Activated CD8-positive, alpha-beta memory T cell treated with anti-CD3 and anti-CD28 coated beads for 36 hours (primary cell): ENCODE measurements at regions not wholly inside any gene's neighbourhood (a gene's known extent, or its start where the extent isn't known, plus 50 kb on each side); places are given as distances from the start of the nearest gene placed in this dataset.
"Not testable (repeated sequence)": the region's sequence is repeated elsewhere in the genome, so short reads cannot be mapped to it uniquely, and the experiment has no call there.

ENCODE experiments used
- CTCF ChIA-PET: fragments of 350-600 bp; sonication (Branson Sonifier 250); formaldehyde crosslinking; loops from one replicate; lab custom pipeline; 2021; ENCODE audit warnings: antibody characterized with exemption; lab: Charles Lee
- POLR2A ChIA-PET: fragments of 350-600 bp; sonication (Branson Sonifier 250); formaldehyde crosslinking; loops from one replicate; lab custom pipeline; 2021; ENCODE audit warnings: antibody characterized with exemption; lab: Charles Lee

DNA sequence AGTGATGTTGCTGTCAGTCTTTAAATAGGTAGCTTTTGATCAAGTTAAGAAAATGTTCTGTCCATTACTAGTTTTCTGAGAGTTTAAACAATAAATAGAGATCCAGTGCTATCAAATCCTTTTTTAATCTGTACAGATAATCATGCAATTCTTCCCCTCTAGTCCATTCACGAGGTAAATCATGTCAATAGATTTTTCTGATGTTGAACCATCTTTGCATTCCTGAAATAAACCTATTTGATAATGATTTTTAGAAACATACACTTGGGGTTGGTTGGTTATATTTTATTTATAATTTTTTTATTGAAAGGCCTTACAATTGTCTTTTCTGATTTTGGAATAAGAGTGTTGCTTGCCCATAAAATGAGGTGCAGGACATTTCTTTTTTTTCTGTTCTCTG is 95.0 kb downstream of the FAM53A start:
- POLR2A ChIA-PET = no interaction called here
- CTCF ChIA-PET = interaction anchor here (0.7 kb wide), 1 partner anchor 17 kb away, joined by 3 read pairs; no protein-coding TSS in a partner anchor

DNA sequence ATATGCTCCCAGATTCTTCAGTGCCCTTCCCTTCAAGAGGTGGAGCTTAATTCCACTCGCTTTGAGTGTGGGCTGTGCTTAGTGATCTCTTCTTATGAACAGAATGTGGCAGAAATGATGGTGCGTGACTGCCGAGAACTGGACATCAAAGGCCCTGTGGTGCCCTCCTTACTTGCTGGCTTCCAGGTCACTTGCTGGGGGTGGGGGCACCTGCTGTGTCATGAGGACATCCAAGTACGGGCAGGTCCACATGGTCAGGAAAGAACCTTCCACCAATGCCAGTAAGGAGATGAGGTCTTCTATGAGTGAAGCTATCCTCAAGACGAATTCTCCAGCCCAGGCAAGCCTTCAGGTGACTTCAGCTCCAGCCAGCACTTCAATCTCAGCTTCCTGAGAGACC is 95.8 kb downstream of the FAM53A start:
- ChIA-PET CTCF (interaction anchor here (0.7 kb wide), 1 partner anchor 18 kb away, joined by 3 read pairs; no protein-coding TSS in a partner anchor), POLR2A (no interaction called here)

DNA sequence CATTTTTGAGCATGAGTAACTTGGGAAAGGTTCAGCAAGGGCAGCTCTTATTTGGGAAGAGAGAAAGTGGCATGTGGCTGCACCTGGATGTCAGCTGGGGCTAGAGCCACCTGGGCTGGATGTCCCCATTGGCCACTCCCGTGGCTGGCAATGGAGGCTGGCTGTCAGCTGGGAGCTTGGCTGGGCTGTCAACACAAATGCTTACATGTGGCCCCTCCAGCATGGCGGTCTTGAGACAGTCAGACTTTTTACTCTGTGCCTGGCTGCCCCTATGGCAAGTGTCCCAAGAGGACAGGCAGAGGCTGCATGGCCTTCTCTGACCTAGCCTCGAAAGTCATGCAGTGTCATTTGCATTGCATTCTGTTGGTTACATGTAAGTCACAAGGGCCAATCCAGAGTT is 99.6 kb downstream of the FAM53A start:
- ChIA-PET POLR2A (no interaction called here), CTCF (no interaction called here)

DNA sequence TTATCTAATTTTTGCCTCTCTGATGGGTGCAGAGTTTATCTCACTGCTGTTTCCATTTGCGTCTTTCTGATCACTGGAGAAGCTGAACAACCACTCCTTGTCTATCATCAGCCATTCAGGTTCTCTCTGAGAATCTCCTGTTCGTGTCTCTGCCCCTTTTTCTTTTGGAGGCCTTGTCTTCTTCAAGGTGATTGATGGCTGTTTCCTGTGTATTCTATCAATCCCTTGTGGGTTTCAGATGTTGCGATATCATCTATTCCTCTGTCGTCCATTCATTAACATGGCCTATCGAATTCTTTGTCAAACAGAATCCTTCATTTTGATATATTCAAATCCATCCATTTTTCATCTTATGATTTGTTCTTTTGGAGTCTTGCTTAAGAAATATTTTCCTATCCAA is 100.3 kb downstream of the FAM53A start:
- CTCF ChIA-PET = interaction anchor here (1.7 kb wide), 1 partner anchor 22 kb away, joined by 5 read pairs; no protein-coding TSS in a partner anchor
- POLR2A ChIA-PET = no interaction called here

DNA sequence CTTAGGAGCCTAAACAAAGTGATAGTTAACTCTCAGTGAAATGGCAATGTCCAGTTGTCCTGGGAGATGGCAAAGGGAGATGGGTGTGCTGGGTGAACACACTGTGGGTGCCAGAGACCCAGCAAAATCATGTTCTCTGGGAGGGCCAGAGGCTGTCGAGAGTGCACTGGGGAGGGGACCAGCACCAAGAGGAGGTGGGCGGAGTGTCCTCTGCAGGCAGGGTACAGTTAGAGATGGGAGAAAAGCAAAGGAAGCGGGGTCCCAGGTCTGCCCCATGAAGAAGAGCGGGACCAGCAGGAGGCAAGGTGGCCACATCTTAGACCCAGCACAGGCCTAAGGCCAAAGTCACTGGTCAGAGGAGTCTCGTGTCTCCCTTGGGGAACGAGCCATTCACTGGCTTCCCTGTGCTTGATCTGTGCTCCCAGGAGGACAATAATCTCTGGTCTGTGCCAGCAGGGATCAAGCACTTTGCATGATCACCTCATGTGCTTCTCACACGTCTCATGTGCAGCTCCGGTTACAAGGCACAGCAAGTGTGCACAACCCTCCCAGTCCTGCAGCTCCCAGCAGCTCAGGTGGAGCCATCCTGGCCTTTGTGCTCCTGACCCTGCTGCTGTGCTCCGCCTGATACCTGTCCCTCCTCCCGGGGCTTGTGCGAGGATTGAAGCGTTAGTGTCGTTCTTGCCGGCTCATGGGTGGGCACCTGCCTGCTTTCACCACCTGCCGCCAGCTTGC is 100.9 kb downstream of the FAM53A start:
- POLR2A ChIA-PET = no interaction called here
- CTCF ChIA-PET = interaction anchor here (0.5 to 1.7 kb wide), 2 partner anchors 23 to 107 kb away, joined by 4 to 5 read pairs; no protein-coding TSS in a partner anchor

DNA sequence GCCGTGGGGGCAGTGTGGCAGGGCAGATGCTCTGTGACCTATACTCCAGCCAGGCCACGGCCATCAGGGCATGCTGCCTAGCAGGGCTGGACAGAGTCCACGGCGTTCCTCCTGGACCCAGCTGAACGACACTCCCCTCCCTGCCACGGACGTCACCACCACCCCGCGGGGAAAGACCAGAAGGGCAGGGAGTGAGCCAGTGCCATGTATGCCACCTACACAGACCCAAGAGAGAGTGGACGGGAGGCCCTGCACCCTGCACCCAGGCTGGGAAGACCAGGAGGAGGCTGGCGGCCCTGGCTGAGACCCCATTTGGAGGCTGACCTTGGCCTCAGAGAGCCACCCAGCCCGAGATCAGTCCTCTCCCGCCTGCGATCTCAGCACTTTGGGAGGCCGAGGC is 101.9 kb downstream of the FAM53A start:
- CTCF ChIA-PET = interaction anchor here (0.5 to 1.7 kb wide), 3 partner anchors 23 to 108 kb away, joined by 3 to 5 read pairs (median 4); no protein-coding TSS in a partner anchor
- POLR2A ChIA-PET = no interaction called here

DNA sequence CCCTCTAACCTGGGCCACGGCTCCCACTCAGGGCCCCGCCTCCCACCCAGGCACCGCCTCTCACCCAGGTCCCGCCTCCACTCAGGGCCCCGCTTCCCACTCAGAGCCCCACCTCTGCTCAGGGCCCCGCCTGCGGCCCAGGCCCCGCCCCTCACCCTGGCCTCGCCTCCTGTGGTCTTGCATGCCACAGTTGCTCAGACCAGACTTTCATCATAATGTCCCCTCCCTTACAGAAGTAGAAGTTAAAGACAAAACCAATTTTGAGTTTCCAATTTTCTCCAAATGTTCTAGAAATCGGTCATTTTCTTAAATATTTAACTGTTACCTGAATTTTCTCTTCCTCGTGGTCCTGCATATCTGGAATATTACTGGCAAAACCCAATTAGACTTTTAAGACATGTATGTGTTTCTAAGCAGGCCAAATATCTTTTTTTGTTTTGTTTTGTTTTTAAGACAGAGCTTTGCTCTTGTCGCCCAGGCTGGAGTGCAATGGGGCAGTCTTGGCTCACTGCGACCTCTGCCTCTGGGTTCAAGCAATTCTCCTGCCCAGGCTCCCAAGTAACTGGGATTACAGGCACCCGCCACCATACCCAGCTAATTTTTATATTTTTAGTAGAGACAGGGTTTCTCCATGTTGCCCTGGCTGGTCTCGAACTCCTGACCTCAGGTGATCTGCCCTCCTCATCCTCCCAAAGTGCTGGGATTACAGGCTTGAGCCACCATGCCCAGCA is 102.8 kb downstream of the FAM53A start:
- CTCF ChIA-PET = interaction anchor here (1.1 kb wide), 1 partner anchor 24 kb away, joined by 3 read pairs; no protein-coding TSS in a partner anchor
- POLR2A ChIA-PET = not testable (repeated sequence)

DNA sequence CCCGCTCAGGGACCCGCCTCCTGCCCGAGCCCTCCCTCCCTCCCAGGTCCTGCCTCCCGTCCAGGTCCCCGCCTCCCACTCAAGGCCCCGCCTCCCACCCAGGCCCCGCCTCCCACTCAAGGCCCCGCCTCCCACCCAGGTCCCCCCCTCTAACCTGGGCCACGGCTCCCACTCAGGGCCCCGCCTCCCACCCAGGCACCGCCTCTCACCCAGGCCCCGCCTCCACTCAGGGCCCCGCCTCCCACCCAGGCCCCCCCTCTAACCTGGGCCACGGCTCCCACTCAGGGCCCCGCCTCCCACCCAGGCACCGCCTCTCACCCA is 103.5 kb downstream of the FAM53A start:
- POLR2A ChIA-PET, CTCF ChIA-PET: not testable (repeated sequence)

DNA sequence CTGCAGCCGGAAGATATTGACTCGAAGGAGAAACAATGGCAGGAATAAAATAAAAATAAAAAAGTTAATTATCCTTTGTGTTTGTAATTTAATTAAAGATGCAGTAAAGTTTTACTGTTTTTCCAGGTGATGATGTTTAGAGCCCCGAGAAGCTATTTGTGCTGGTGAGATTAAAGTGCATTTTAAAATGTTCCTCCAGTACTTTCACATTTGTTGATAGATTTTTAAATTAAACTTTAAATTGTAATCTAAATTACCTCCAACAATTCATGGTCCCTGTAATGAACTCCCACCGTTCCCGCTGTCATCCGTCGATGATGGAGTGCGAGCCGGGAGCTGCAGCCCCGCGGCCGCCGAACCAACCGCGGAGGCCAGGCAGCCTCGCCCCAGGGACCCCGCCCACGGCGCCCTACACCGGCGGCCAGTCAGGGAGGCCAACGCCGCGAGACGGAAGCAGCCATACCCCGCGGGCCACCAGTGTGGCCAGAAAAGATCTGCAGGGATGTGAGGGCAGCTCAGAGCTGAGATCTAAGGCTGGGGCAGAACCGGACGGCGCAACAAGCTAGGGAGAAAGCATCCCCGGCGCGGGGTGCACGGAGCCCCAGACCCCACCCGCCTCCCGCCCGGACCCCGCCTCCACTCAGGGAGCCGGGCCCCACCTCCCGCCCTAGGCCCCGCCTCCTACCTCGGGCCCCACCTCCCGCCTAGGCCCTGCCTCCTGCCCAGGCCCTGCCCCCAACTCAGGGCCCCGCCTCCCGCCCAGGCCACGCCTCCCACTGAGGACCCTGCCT is 104.0 kb downstream of the FAM53A start:
- CTCF ChIA-PET = no interaction called here
- POLR2A ChIA-PET = no interaction called here

DNA sequence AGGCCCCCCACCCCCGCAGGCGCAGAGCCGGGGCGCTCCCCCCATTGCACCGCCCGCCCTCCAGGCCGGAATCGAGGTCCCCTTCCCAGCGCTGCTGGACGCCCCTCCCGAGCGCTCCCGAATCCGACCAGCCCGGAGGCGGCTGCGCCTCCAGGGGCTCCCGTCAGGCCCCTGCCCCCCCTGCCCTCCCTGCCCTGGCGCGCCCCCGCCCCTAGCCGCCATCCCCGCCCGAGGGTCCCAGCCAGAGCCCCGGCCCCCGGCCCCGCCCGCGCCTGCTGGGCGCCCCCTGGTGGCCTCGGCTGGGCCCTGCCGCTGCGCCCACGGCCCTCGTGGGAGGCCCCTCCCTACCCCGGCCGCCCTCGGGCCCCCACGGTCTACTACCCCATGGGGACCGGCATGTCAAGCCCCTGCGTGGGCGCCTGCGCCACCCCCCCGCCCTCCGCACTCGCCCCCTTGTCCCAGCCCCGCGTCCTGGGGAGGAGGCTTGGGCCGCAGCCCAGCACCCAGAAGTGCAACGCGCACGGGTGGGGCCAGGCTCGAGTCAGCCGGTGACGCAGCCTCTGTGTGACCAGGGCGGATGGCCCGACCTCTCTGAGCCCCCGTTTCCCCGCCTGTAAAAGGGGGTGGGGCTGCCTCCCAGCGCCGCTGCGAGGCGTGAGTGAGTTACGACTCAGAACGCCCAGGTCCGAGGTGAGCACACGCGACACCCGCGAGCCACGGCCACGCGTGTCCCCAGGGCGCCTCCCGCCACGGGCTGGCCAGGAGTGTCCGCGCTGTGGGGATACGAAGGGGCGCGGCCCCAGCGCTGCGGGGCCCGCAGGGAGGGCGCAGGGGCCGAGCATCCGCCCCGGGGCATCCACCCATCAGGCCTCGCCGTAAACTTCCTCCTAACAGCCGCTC is 104.9 kb downstream of the FAM53A start:
- ChIA-PET CTCF (no interaction called here), POLR2A (no interaction called here)

DNA sequence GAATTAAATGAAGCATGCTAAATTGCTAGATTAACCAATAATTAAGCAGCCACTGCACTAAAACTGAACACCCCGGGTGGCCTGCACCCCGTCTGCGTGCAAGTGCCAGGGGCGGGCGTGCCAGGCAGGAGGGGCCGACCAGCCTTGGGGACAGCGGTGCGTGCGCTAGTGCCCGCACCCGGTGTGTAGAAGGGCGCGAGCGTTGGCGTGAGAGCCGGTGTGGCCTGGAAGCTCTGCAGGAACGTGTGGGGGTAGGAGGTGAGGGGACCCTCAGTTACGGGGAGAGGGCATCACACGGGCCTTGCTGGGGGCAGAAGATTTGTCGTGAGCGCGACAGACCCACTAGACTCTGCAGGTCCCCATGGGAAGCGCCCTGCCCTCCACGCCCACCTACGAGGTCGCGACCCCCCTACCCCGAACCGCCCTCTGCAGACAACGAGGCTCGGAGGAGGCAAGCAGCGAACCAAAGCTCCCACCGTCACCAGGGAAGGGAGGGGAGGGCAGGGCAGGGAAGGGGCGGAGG is 105.8 kb downstream of the FAM53A start:
- ChIA-PET CTCF (no interaction called here), POLR2A (no interaction called here)

DNA sequence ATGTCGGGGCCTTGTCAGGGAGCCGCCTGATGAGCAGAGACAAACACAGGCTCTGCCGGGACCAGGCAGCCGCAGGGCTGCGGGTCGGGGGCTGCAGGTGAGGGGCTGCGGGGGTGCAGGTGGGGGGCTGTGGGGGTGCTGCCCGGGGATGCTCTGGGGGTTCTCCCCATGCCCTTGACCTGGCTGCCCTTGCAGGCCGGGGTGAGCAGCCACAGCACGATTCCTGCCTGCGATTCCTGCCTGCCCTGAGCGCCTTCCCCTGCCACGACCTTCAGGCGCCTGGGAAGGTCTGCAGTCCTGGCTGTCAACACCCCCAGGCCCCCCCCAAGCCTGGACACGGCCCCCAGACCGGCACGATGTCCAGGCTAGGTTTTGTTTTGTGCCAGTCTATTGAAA is 106.3 kb downstream of the FAM53A start:
- ChIA-PET POLR2A (no interaction called here), CTCF (no interaction called here)

DNA sequence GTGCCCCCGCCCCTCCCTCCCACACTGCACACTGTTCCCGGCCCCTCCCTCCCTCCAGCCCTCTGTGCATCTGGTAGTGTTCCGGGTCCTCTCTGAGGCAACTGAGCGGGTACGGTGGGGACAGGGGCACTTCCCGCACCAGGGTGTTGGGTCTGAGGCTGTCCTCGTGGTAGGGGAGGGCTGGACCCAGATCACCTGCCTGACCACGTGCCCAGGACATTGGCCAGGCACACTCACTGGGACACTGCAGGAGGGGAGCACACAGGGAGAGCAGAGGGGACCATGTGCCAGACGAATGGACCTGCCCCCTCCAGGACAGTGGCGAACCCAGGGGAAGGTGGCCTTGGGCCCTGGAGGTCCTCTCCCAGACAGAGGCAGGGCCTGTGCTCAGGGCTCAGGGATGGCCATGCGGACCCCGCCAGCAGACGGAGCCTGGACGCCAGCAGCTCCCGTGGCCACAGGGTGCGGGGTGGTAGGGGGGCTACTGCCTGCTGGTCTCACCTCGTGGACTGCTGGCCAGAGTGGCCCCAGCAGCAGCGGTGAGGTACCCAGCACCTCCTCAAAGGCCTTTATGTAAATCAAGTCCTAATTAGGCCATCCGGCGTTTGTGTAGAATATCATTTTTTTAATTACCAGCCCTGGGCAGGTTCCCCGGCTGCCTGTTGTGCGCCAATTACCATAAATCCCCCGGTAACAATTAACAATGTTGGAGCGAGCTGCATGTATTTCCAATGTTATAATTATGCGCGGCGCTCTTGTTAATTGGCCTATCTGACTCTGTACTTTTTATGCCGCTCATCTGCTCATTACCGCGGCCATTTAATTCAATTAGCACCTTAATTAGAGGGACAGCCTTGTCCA is 106.9 kb downstream of the FAM53A start:
- CTCF ChIA-PET = no interaction called here

DNA sequence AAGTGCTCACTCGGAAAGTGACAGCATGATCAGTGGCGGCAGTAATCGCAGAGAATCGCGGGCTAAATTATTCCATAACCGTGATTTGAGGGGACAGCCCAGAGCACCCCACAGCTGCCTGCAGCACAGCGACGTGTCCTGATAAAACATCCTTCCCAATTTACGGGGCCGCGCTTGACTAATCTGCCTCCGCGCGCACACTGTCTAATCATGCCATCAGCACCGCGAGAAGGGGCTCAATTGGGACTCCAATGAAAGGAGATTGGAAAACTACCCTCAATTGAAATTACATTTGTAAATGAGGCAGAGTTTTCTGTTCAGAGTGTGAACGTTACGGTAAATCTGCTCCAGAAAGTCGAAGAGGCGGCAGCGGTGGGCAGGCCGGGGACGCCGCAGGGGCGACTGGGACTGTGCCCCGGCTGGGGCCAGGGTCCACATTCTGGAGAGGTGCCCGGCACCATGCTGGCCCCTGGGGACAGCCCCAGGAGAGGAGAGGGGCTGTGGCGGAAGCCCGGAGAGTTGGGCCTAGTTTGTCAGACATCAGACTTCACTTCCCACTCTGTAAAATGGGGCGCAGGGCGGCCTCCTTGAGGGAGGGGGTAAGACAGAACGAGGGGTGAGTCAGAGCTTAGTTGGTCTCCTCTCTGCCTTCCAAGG is 107.7 kb downstream of the FAM53A start:
- POLR2A ChIA-PET = no interaction called here
- CTCF ChIA-PET = no interaction called here

More for the DNA sequence above, 106.9 kb downstream of the FAM53A start:
- POLR2A ChIA-PET = no interaction called here

DNA sequence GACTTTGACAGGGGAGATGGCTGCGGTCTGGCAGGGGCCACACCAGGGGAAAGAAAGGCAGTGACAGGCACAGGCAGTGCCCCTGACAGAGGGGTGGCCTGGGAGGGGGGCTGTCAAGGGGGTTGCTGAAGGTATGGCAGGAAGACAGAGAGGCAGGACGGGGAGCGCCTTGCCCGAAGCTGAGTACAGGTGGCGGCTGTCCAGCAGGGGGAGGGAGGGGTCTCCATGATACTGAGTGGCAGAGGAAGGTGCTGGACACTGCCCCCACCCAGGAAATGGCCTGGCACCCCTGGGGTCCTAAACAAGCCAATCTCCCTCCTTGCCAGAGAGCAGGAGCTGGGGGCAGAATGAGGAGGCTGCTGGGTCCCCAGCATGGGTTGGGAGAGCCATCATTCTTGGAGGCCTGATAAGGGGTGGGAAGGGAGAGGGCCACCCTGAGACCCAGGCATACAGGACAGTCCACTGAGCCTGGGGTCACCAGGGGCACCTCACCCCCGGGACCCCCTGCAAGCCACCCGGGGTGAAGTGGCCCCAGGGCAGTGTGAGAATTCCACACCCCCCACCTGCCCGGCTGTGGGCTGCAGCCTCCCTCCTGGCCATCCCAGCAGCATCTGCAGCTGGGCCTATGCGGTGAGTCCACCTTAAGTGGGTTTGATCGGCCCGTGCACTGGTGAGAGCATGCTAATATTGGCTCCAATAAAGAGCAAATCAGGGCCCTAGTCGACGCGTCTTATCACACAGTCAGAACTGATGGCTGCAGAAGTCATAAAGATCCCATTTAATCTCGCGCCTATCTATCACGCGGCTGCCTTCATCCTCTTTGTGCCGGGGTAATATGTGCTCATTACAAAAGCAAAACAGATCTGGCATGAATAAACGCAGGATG is 108.5 kb downstream of the FAM53A start:
- POLR2A ChIA-PET = no interaction called here
- CTCF ChIA-PET = no interaction called here

DNA sequence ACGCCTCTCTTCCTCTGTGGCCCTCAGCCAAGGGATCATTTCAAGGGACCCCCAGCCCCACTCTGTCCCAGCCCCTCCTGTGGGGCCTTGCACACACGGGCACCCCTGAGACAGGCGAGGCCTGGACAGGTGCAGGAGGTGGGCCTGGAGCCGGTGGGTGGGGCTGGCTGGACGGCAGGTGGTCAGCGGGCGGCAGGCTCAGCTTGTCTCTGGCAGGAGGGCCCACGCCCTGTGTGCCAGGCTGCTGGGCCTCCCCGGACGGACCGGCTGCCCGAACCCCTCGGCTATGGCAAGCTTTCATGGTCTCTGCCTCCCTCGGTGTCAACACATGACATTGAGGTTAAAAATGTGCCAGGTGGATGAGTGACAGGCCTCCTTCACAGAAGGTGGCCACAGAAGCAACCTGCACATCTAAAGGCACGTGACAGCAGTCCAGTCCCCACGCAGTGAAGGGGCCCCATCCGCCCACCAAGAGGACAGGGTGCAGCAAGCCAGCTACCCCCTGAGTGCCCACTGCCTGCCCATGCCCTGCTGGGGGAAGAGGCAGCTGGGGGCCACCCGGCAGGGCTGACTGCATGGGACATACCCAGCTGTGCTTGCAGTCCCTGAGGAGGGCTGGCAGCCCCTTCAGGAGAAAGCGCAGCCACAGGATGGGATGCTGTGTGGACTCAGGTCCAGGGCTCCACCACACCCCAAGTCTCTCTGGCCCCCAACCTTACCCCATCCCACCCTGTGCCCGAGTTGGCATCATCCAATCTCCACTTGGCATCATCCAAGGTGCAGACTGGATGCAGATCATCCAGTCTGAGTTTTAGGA is 109.3 kb downstream of the FAM53A start:
- ChIA-PET POLR2A (no interaction called here), CTCF (no interaction called here)
